AG09309 (cell line): ENCODE measurements at regions not wholly inside any gene's neighbourhood (a gene's known extent, or its start where the extent isn't known, plus 50 kb on each side); places are given as distances from the start of the nearest gene placed in this dataset.

Experiments used
- DNase-seq: peaks from one replicate; pipeline ENCODE4 v3.0.0-alpha.2; 2010; ENCODE audit warnings: low read depth
- H3K4me3 ChIP-seq: 2 replicates; pipeline ENCODE4 v1.5.1; 2011; ENCODE audit warnings: mild to moderate bottlenecking, low read depth, low read length, moderate library complexity; ENCODE audit not compliant: control insufficient read depth
- CTCF ChIP-seq: IDR thresholded peaks from 2 replicates; pipeline ENCODE4 v1.5.1; 2011; ENCODE audit warnings: mild to moderate bottlenecking, low read depth, low read length, inconsistent platforms; ENCODE audit not compliant: insufficient read depth, control insufficient read depth; ENCODE audit errors: missing control alignments

- peak; percentile 63 for DNase-seq
- H3K4me3 ChIP-seq, result no peak overlapping the region
- no peak for TF ChIP-seq CTCF
These were observed 444.1 kb upstream of the TLE4 start for GRCh38 chr9:79127661-79128060.

- peak; percentile 93 for TF ChIP-seq CTCF
- no peak overlapping the region for H3K4me3 ChIP-seq
- no peak for DNase-seq
These were observed 441.8 kb upstream of the TLE4 start for GRCh38 chr9:79129865-79130480.

- no peak for TF ChIP-seq CTCF
- no peak overlapping the region for H3K4me3 ChIP-seq
- no peak for DNase-seq
These were observed 440.5 kb upstream of the TLE4 start for GRCh38 chr9:79131246-79131774.

- H3K4me3 ChIP-seq, result no peak overlapping the region
- no peak for TF ChIP-seq CTCF
- no peak for DNase-seq
These were observed 439.9 kb upstream of the TLE4 start for GRCh38 chr9:79131824-79132377.

GRCh38 chr9:79134654-79135053 lies 437.1 kb upstream of the TLE4 start:
- peak; percentile 45 for TF ChIP-seq CTCF
- no peak overlapping the region for H3K4me3 ChIP-seq
- DNase-seq, result no peak

- DNase-seq, result no peak
- H3K4me3 ChIP-seq, result no peak overlapping the region
- no peak for TF ChIP-seq CTCF
These were observed 435.9 kb upstream of the TLE4 start for GRCh38 chr9:79135681-79136415.
